Thyroid gland (tissue), 4 donors: ENCODE measurements at regions not wholly inside any gene's neighbourhood (a gene's known extent, or its start where the extent isn't known, plus 50 kb on each side); places are given as distances from the start of the nearest gene placed in this dataset.

Source experiments
- POLR2A ChIP-seq, 2 donors: fragments of 450-650 bp; IDR thresholded peaks; one replicate each; pipeline ENCODE4 v1.6.1; 2017; ENCODE audit warnings: antibody characterized with exemption in 2 of 2, mild to moderate bottlenecking in 2 of 2, moderate library complexity in 1 of 2
- TF ChIP-seq, protein P1 (sequence below), 6 experiments: fragments of 200-600 bp in 3 of 6; fragments of 450-650 bp in 3 of 6; sonication (generic) in 3 of 6; IDR thresholded peaks; one replicate each; pipeline ENCODE4 v1.5.1; 2016 to 2019; ENCODE audit warnings: antibody characterized with exemption in 6 of 6, mild to moderate bottlenecking in 2 of 6, inconsistent platforms in 1 of 6, moderate library complexity in 1 of 6

DNA sequence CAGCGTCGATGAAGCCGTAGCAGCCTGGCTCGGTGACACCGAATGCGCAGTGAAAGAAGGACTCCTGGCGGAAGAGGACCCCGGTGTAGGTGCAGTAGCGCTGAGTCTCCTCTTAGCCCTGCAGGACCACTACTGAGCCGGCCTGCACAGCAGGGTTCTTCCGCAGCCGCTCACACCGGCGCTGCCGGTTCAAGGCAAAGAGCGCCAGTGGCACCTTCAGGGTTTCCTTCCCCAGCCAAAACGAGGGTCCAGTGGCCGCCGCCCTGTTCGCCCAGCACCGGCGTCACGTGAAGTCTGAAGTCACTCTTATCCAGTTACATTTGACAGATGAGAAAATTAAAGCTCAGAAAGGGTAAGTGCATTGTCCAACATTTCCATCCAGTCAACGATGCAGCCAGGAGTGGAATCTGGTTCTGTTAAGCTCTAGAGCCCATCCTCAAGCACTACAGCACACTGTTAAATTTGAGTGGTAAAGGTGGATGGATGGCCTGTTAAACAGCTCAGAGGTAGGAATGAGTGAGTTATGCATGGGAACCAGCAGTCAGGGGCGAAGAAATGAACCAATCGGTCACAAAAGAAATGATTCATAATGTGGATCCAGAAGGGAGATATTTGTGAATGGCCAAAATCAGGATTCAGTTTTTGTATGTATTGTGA lies 50.2 kb upstream of the SMIM36 start:
- TF ChIP-seq, protein P1, sequence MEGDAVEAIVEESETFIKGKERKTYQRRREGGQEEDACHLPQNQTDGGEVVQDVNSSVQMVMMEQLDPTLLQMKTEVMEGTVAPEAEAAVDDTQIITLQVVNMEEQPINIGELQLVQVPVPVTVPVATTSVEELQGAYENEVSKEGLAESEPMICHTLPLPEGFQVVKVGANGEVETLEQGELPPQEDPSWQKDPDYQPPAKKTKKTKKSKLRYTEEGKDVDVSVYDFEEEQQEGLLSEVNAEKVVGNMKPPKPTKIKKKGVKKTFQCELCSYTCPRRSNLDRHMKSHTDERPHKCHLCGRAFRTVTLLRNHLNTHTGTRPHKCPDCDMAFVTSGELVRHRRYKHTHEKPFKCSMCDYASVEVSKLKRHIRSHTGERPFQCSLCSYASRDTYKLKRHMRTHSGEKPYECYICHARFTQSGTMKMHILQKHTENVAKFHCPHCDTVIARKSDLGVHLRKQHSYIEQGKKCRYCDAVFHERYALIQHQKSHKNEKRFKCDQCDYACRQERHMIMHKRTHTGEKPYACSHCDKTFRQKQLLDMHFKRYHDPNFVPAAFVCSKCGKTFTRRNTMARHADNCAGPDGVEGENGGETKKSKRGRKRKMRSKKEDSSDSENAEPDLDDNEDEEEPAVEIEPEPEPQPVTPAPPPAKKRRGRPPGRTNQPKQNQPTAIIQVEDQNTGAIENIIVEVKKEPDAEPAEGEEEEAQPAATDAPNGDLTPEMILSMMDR (IDR thresholded peaks at IDR 0.05): no peak
- no peak for TF ChIP-seq POLR2A (IDR thresholded peaks at IDR 0.05)
